Left ventricle myocardium superior (tissue), 1 donor: ENCODE measurements at regions not wholly inside any gene's neighbourhood (a gene's known extent, or its start where the extent isn't known, plus 50 kb on each side); places are given as distances from the start of the nearest gene placed in this dataset.

Experiments used
- ATAC-seq: fragments of 200-7000 bp; cut with Tn5 transposase; one replicate; pipeline ENCODE4 v1.9.1; 2020; ENCODE audit warnings: mild to moderate bottlenecking, moderate library complexity
- DNase-seq: peaks from one replicate; pipeline ENCODE4 v3.0.0-alpha.2; 2020
- intact Hi-C: fragments of 100-400 bp; cut with micrococcal nuclease; formaldehyde crosslinking; loops from one replicate; pipeline ENCODE4 v1.11.0; 2022
- donor health status: DM: no; HTN: yes; CAD: no; lungs with severe emphysema.

DNA sequence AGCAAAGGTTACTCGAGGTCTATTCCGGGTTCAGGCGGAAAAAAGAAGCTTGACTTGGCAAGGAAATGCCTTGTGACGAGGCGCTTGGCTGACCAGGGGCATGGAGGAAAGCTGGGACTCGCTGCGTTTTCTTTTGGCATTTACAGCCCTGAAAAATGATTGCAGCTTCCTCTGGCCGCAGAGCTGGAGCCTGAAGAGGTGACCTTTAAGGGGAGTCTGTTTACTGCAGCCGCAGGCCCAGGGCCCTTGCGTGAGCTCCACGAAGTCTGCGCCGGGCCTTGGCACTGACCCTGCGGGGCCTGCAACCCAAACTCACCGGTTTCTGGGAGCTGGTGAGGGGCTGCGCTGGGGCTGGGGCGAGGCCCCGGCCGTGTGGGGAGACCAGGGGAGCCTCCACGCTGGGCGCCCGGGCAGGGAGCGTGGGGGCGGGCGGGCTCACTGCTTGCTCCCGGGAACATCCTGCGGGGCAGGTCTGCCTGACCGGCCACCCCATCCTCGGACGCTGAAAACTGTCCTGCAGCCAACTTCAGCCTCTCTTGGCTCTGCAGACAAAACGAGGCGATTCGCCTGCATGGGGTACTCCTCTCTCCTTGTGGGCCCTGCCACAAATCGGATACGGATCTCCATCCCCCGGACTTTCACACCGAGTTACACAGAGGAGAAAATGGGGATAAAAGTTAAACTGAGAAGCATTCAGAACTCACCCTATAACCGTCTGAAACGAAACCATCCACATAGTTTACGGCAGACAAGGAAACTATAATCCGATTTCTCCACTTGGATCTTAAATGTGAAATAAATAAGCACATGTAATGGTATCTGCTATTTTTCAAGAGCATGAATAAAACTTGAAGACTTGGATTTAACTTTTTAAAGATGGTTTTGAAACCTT is 206.3 kb upstream of the FOXF1 start:
- DNase-seq (no peak), ATAC-seq (no peak)
- intact Hi-C loops, result no loop called here

DNA sequence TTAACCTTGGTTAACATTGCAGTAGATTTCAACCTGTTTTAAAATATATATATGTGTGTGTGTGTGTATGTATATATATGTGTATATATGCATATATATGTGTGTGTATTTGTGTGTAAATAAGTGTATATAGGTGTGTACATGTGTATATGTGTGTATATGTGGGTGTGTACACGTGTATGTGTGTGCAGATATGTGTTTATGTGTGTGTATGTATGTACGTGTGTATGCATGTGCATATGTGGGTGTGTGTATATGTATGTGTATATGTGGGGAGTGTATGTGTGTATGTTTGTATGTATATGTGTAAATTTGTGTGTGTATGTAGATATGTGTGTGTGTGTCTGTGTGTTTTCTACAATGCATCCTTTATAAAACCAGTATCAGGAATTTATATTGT is 205.5 kb upstream of the FOXF1 start:
- no peak for DNase-seq
- no peak for ATAC-seq
- intact Hi-C loops, result no loop called here

DNA sequence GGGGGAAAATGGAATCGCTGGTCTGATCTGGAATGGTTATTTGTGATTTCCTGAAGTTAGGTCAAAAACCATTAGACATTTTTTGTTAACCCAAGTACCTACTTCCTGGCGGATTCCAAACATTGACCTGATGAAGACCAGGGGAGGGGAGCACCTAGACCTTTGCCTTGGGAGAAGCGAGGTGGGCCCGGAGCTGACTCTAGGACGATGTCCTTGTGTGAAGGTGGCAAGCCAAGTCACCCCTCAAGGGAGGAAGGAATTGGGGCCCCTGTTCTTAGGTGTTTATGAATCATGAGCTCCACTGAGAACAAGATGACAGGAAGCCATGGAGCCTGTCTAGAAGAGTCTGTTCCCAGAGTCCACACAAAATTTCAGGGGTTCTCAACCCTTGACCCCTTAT is 204.9 kb upstream of the FOXF1 start:
- DNase-seq (no peak), ATAC-seq (no peak)
- intact Hi-C loops, result no loop called here

DNA sequence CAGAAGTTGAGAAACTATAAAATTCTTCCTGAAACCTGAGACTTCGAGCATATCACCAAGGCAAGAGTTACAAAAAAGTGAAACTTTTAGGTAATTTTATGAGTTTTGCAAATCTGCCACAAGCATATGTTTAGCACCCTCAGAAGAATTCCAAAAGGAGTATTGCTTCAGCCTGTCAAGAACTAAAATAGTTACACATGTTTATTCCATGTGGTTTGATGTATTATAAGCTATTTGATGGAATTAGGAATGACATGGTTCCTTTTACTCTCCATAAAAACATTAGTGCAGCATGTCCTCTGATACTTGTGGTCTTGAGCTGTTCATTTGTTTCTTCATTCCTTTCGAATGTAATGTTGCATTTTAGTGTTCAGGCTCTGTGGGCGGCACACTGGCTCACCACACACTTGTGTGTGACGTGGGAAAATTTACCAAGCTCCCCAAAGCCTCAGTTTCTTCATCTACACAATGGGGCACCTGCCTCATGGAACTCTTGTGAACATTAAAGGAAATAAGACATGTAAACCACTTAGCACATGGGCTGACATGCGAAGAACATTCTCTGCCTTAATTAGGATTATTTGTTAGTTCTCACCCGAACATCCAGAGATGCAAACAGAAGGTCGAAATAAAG is 204.2 kb upstream of the FOXF1 start:
- ATAC-seq (no peak), DNase-seq (no peak)
- intact Hi-C loops, result no loop called here

DNA sequence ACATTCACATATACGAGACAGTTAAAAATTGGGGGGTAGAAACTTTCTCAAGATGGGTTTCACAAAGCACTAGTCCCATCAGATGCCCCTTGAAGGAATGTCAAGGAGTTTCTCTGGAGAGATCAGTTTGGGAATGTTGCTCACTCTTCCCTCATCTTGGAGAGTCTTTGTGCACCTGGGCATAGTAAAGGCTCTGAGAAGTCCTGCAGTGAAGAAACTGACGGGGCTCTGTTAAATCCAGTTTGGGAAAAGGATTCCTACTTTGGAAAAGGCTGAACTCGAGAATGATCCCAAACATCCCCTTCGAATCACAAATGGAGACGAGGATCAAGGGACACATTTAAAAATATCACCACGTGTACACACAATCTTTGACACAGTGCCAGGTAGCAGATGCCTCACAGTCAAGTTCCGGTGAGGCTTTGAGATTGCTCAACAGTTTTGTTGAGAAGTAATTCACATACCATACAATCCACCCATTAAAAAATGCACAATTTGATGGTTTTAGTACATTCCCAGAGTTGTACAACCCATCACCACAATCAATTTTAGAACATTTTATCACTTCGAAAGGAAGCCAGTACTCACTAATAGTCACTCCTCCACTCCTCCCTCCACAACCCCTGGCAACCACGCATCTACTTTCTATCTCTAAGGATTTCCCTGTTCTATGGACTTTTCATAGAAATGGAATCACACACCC is 203.4 kb upstream of the FOXF1 start:
- ATAC-seq, result no peak
- intact Hi-C loops, result no loop called here

DNA sequence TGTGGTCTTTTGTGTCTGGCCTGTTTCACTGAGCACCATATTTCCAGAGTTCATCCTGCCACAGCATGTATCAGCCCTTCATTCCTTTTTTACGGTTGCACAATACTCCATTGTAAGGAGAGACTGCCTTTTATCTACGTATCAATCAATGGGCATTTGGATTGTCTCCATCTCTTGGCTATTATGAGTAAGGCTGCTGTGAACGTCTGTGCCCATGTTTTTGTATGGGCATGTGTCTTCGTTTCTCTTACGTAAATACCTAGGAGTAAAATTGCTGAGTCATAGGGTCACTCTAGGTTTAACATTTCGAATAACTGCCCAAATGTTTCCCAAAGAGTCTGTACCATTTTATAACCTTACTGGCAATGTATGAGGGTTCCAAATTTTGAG is 202.8 kb upstream of the FOXF1 start:
- ATAC-seq (no peak), DNase-seq (no peak)
- intact Hi-C loops, result no loop called here

More for the DNA sequence above, 203.4 kb upstream of the FOXF1 start:
- no peak for DNase-seq

DNA sequence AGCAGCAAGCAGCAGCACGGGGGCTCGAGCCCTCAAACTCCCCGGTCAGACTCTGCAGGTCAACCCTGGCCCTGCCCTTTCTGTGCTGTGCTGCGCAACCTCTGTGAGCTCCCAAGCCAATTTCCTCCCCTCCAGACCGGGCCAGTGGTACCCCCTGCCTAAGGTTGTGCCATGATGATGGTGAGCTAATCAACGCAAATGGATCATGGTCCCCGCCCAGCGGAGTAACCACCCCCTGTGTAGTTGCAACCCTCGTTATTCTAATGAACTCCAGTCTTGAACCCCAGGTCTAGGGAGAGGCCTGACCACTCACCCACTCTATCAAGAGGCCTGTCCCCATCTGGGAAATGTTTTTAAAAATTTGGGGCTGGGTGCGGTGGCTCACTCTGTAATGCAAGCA is 201.8 kb upstream of the FOXF1 start:
- DNase-seq, result no peak
- ATAC-seq, result no peak
- intact Hi-C loops, result no loop called here

DNA sequence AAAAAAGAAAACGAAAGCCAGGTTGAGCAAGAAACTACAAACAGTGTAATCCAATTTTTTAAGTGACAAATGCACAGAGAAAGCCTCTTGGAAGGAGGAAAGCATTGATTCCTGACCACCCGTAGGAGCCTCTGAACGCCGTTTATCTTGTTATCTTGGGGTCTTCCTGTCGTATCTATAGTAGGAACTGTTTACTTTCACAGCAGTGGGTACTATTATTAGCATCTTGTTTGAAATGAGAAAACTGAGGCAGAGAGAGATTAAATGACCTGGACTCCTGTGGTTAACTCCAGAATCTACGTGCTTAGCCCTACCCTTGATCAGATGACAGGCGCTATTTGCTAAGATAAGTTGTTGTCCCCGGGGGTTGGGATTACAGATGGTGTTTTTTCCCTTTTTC is 196.7 kb upstream of the FOXF1 start:
- DNase-seq (no peak), ATAC-seq (no peak)
- intact Hi-C loops, result no loop called here

DNA sequence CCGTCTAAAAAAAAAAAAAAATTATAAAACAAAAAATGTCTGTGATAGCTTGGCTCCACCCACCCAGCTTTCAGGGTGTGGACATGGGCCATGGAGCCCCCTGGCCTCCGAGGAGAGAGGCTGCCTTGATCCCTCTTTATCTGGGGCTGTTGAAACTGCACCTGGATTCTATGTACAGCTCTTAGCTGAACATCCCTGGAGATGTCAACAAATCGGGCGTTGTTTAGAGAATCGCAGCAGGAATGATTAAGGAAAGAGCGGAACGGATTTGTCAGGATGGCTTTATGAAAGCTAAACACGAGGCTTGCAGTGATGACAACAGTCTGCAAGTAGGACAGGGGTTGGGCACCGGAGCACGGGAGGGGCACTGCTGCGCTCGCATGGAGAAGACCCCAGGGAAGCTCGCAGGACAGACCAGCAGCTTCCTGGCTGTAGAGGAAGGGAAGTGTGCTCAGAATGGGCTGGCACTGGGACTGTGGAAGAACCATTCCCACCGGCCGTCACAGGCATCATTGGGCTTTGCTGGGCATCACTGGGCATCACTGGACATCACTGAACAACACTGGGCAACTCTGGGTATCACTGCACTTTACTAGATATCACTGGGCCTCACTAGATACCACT is 195.8 kb upstream of the FOXF1 start:
- no peak for DNase-seq
- intact Hi-C loops, result no loop called here
- no peak for ATAC-seq

DNA sequence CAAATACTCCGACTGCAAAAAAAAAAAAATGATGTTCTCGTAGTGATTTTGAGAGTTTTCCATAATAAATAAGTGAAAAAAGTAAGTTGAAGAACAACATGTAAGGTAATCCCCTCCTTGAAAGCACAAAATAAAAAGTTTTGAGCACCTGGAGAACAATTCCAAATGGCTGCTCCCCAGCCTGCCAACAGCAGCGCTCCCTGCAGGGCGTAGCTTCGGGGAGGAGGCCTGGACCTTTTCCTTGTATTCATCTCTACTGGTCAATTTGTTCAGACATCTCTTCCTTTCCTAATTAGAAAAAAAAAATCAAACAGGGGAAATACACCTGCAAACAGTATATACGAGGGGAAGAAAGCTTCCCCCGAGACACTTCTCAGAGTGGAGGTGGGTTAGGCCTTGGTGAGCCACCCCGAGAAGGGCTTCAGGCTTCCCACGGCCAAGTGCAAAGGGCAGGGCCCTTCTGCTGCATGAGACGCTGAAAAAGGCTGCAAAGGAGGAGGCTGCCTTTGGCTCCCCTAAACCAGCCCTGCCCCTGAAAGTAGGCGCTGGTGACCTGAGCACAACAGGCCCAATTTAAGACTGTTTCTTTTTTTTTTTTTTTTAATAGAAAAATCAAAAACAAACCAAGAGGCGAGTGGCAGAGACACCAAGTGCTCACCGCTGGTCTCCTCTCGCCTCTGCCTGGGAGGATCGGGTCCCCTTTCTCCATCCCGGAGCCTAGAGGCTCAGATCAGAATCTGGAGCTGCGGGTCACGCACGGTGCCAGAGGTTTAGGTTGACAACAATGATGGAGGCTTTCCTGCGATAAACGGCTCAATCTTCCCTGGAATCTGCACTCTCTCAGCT is 193.1 kb upstream of the FOXF1 start:
- no peak for ATAC-seq
- no peak for DNase-seq
- intact Hi-C loops, result no loop called here

DNA sequence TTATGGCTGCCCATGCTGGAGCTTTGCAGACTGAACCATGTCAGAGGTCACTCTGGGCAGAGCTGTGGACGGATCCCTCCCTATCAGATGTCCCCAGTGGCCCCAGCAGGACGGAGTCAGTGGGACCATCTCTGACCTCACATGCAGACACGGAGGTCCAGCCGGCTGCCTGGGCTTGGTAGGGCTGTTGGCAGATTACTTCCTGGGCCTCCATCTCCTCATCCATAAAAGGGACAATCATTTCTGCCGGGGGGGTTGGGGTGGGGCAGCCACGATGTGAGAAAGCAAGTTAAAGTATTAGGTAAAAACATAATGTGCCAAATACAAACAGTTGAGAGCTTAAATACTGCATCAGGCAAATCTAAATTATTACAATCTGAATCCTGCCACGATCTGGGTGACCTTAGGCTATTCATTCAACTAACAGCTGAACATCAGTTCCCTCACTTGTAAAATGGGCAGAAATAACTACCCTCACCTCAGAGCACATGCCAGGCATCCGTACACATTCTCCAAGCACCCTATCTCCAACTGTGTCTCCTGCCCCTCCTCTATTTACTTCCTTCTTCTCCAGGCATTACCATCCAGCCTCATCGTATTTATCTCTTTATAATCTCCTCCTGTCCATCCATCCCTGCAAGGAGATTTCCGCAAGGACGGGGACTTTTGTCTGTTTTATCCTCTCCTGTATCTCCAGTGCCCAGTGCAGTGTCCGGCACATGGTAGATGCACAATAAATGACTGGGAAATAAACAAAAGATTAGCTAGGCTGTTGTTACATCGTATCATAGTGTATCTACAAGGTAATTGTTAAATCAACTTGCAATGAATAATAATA is 192.3 kb upstream of the FOXF1 start:
- DNase-seq, result no peak
- intact Hi-C loops, result no loop called here
- ATAC-seq, result no peak

DNA sequence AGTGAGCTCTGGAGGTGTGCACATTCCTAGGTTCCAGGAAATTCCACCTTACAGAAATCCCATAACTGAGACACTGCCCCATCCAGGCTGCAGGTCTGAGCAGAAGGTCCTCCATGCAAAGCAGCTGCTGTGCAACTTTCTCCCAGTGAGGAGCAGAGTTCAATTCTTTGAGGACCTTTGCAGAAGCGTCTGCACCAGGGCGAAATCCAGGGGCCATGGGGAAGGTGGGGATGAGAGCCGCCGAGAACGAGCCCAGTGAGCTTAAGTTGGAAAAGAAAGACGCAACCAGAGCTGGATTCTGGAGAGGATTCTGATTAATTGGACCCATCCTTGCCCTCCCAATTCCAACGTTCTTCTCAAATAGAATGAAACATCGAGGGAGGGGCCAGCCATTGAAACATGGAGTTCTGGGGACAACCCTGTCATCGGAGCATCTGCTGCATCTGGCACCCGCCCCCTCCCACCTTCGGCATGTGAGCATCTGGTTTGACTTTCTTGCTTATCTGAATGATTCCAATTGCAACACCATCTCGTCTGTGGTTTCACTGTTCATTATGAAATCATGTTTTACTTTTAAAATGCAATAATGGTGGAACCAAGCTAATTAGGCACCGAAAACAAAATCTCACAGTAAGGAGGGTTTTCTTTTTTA is 190.6 kb upstream of the FOXF1 start:
- intact Hi-C loops, result no loop called here
- DNase-seq, result no peak
- no peak for ATAC-seq

DNA sequence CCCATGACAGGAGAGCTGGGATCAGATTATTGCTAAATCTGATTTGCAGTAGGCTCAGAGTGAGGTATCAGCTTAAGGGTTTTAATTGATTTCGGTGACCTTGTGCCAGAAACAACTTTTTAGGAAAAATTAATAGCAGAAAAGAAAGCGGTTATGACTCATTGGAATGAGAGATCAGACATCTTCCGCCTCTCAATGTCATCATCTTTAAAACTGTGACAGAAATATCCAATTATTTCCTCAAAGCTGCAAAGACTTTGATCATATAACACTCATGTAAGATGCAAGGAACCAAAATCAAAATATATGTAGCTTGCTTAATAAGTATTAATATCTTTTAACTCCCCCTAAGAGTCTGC is 190.1 kb upstream of the FOXF1 start:
- no peak for ATAC-seq
- no peak for DNase-seq
- intact Hi-C loops, result no loop called here

DNA sequence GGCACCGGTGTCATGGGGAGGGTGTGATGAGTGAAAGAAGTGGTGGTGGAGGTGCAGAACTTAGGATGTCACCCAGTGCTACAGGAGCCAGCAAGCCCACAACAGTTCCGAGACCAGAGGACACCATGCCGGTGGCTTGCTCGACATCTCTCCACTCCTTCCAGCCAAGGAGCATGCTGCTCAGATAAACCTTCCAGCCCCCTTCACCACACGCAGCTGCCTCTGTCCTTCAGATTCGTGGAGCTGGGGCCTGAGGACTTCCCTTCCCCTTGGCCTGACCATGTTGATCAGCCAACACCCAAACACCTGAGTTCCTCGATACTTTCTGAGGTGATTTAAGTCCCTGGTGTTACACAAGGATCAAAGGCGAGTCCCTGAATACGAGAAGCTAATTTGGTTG is 188.8 kb upstream of the FOXF1 start:
- ATAC-seq (no peak), DNase-seq (no peak)
- intact Hi-C loops, result no loop called here

DNA sequence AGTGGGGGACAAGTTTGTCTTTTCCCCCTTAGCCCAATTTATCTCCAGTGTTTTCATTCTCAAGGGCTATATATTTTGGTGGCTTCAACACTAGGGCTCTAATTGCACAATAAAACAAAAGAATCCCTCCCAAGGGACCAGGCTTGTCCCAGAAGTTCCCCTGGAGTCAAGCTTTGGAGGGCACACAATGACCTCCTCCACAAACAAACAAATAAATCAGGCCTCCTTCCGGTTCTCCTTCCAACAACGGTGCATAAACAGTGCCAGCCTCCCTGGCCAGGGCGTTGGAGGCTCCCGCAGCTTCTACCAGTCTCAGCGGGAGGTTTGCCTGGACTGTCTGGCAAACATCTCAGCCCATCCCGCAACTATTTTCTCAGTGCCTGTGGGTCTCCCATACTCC is 188.0 kb upstream of the FOXF1 start:
- intact Hi-C loops, result no loop called here
- no peak for DNase-seq
- no peak for ATAC-seq

DNA sequence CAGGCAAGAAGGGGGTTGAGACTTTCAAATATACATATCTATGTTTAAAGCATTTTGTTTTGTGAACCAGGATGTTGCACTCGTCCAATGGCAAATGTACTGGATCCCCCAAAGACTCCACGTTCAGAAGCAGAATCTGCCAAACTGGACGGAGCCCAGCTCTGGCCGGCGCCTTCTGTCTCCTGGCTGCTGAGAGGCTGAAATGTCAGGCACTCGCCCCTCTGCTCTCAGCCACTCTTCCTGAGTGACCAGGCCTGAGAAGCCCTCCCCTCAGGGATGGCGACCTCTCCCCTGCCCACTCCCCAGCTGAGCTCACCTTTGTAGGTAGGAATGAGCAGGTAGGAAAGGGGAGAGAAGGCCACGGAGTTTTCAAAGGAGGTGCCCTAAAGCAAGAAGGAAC is 187.5 kb upstream of the FOXF1 start:
- intact Hi-C loops, result no loop called here
- DNase-seq (no peak), ATAC-seq (no peak)

DNA sequence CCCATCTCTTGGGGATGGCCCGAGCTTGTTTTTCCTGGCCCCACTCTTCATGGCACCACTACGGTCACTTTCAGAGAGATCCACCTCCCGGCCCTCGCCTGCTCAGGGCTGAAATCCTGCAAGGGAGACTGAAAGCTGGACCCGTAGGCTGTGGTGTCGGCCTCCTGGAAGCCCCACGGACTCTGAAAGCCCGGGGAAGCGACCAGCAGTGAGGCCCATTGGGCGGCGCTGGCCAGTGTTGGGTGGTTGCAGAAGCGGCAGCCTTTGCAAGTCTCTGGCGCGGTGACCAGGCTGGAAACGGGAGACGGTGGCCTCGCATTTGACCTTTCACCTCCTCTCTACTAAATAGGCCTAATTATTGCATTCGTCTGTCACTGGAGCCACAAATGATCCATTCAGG is 186.0 kb upstream of the FOXF1 start:
- no peak for DNase-seq
- ATAC-seq, result no peak
- intact Hi-C loops, result no loop called here

DNA sequence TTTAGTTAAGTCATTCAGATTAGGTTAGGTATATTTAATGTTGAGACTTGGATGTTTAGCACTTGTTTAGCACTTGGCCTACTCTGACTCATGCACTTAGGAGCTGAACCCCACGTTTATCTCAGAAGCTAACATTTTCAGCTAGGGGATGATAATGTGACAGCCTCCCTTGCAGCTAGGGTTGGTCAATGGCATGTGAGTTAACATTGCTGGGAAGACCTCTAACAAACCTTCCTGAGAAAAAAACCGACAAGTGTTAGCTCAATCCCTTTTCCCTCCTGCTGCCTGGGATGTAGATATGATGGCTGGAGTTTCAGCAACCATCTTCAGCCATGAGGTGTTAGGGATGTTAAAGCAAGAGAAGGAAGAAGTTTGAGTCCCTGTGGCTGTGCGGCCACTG is 185.0 kb upstream of the FOXF1 start:
- ATAC-seq (no peak), DNase-seq (no peak)
- intact Hi-C loops, result no loop called here
